CD14-positive monocyte (primary cell): ENCODE measurements at regions not wholly inside any gene's neighbourhood (a gene's known extent, or its start where the extent isn't known, plus 50 kb on each side); places are given as distances from the start of the nearest gene placed in this dataset.

ENCODE experiments used
- DNase-seq, 3 donors: peaks; one replicate each; pipeline ENCODE4 v3.0.0-alpha.2; 2011 to 2022
- H2AFZ ChIP-seq: 2 replicates; pipeline ENCODE4 v1.6.0; 2012; ENCODE audit warnings: mild to moderate bottlenecking, low read depth, low read length, inconsistent platforms; ENCODE audit not compliant: insufficient read depth, poor library complexity, severe bottlenecking
- H3K27ac ChIP-seq, 2 donors: 1 replicate in 1 of 2; 2 replicates in 1 of 2; pipeline ENCODE4 v1.5.1; 2012 to 2013; ENCODE audit warnings: low read length in 2 of 2, control low read depth in 1 of 2, inconsistent platforms in 1 of 2, low read depth in 1 of 2, mild to moderate bottlenecking in 1 of 2
- H3K27me3 ChIP-seq, 2 donors: one replicate each; pipeline versions ENCODE4 v1.6.0 to v1.6.1; 2011 to 2013; ENCODE audit warnings: low read length in 2 of 2; ENCODE audit not compliant: control insufficient read depth in 2 of 2, insufficient read depth in 2 of 2
- H3K36me3 ChIP-seq, 2 donors: replicated peaks in 1 of 2; 1 replicate in 1 of 2; 2 replicates in 1 of 2; pipeline versions ENCODE4 v1.5.1 to v1.6.1; 2012 to 2013; ENCODE audit warnings: low read length in 2 of 2, control low read depth in 1 of 2, inconsistent platforms in 1 of 2, mild to moderate bottlenecking in 1 of 2; ENCODE audit not compliant: insufficient read depth in 2 of 2, control insufficient read depth in 1 of 2
- H3K4me1 ChIP-seq, 2 donors: 1 replicate in 1 of 2; 2 replicates in 1 of 2; pipeline versions ENCODE4 v1.5.1 to v1.6.1; 2012 to 2013; ENCODE audit warnings: low read length in 2 of 2, control low read depth in 1 of 2, inconsistent platforms in 1 of 2, mild to moderate bottlenecking in 1 of 2, moderate library complexity in 1 of 2; ENCODE audit not compliant: insufficient read depth in 2 of 2, control insufficient read depth in 1 of 2
- H3K4me2 ChIP-seq: replicated peaks from 2 replicates; pipeline ENCODE3; 2012; ENCODE audit warnings: low read length, moderate library complexity, mild to moderate bottlenecking; ENCODE audit not compliant: poor library complexity, severe bottlenecking; ENCODE audit errors: extremely low read depth
- H3K4me3 ChIP-seq, 3 experiments: fragments of 200-600 bp in 1 of 3; sonication (generic) in 1 of 3; replicated peaks in 1 of 3; 1 replicate in 2 of 3; 2 replicates in 1 of 3; pipeline ENCODE4 v1.5.1; 2011 to 2013; ENCODE audit warnings: low read length in 3 of 3, mild to moderate bottlenecking in 3 of 3, control low read depth in 2 of 3, low read depth in 2 of 3, inconsistent platforms in 1 of 3, moderate library complexity in 1 of 3
- H3K79me2 ChIP-seq: 2 replicates; pipeline ENCODE4 v1.6.0; 2012; ENCODE audit warnings: mild to moderate bottlenecking, control low read depth, inconsistent platforms, low read length, moderate library complexity; ENCODE audit not compliant: insufficient read depth
- H3K9ac ChIP-seq: 2 replicates; pipeline ENCODE4 v1.6.0; 2017; ENCODE audit warnings: low read length, mild to moderate bottlenecking; ENCODE audit not compliant: insufficient read depth, poor library complexity, severe bottlenecking
- H3K9me3 ChIP-seq, 2 donors: replicated peaks in 1 of 2; 1 replicate in 1 of 2; 2 replicates in 1 of 2; pipeline versions ENCODE4 v1.5.1 to v1.6.1; 2012 to 2013; ENCODE audit warnings: low read length in 2 of 2, control low read depth in 1 of 2; ENCODE audit not compliant: control insufficient read depth in 1 of 2, insufficient read depth in 1 of 2
- H4K20me1 ChIP-seq: 2 replicates; pipeline ENCODE4 v1.6.0; 2012; ENCODE audit warnings: mild to moderate bottlenecking, low read length, control low read depth, moderate library complexity; ENCODE audit not compliant: insufficient read depth
- H3K27ac Mint-ChIP-seq, 7 donors: one replicate each; pipeline ENCODE4 v1.8.0; 2020; ENCODE audit warnings: mild to moderate bottlenecking in 7 of 7, mixed read lengths in 7 of 7, moderate library complexity in 6 of 7, inconsistent platforms in 2 of 7
- H3K27me3 Mint-ChIP-seq, 3 donors: one replicate each; pipeline ENCODE4 v1.8.0; 2021 to 2022; ENCODE audit warnings: low read depth in 3 of 3, mild to moderate bottlenecking in 3 of 3, mixed read lengths in 3 of 3, moderate library complexity in 3 of 3, inconsistent platforms in 1 of 3
- H3K36me3 Mint-ChIP-seq, 2 donors: one replicate each; pipeline ENCODE4 v1.8.0; 2020; ENCODE audit warnings: mixed read lengths in 2 of 2, inconsistent platforms in 1 of 2, mild to moderate bottlenecking in 1 of 2
- H3K4me1 Mint-ChIP-seq: one replicate; pipeline ENCODE4 v1.8.0; 2020; ENCODE audit warnings: mild to moderate bottlenecking, mixed read lengths
- H3K4me3 Mint-ChIP-seq, 2 donors: one replicate each; pipeline ENCODE4 v1.8.0; 2020; ENCODE audit warnings: mild to moderate bottlenecking in 2 of 2, mixed read lengths in 2 of 2, moderate library complexity in 1 of 2
- H3K9me3 Mint-ChIP-seq, 7 donors: one replicate each; pipeline ENCODE4 v1.8.0; 2020 to 2022; ENCODE audit warnings: mixed read lengths in 7 of 7, mild to moderate bottlenecking in 6 of 7, moderate library complexity in 6 of 7, inconsistent platforms in 2 of 7
- CTCF ChIP-seq: fragments of 200-600 bp; IDR thresholded peaks from one replicate; pipeline ENCODE4 v1.8.0; 2022; ENCODE audit warnings: antibody characterized with exemption, mild to moderate bottlenecking
- WGBS: methylation state at CpG from one replicate; pipeline ENCODE4 v1.1.5; 2013; ENCODE audit warnings: missing lambda C conversion rate; ENCODE audit not compliant: insufficient coverage; 5-methylcytosine and 5-hydroxymethylcytosine counted together
- intact Hi-C, 2 donors: fragments of 100-400 bp; cut with micrococcal nuclease; formaldehyde crosslinking; loops; one replicate each; pipeline versions ENCODE4 v1.15.0 to v1.15.1; 2023

- no peaks in the 10 kb centered on the region for H4K20me1 ChIP-seq
- no peaks in the 10 kb centered on the region for H3K4me1 Mint-ChIP-seq
- no peaks in the 10 kb centered on the region for H3K4me1 ChIP-seq
- 100% methylated on average over 3 of the region's 14 CpGs for WGBS
- intact Hi-C loops = no loop called here
- H3K4me3 Mint-ChIP-seq = no peak overlapping the region
- H2AFZ ChIP-seq = no peak overlapping the region
- H3K9ac ChIP-seq = no peak overlapping the region
- no peaks in the 10 kb centered on the region for H3K9me3 ChIP-seq
- peaks cover 69 to 91% of the 10 kb centered on the region in 2 donors for H3K36me3 ChIP-seq
- H3K4me2 ChIP-seq = no peak overlapping the region
- no peak overlapping the region for H3K27ac Mint-ChIP-seq
- DNase-seq = no peak
- peaks cover 0 to 2% (median 0%) of the 10 kb centered on the region in 3 donors for H3K27me3 Mint-ChIP-seq
- H3K79me2 ChIP-seq = no peaks in the 10 kb centered on the region
- H3K9me3 Mint-ChIP-seq = peaks cover 0 to 2% (median 0%) of the 10 kb centered on the region in 7 donors
- H3K27me3 ChIP-seq = no peaks in the 10 kb centered on the region
- H3K36me3 Mint-ChIP-seq = peaks cover 76 to 95% of the 10 kb centered on the region in 2 donors
- TF ChIP-seq CTCF = no peak
- no peak overlapping the region for H3K27ac ChIP-seq
- H3K4me3 ChIP-seq = no peak overlapping the region
These were observed 89.0 kb upstream of the SMURF2 start for GRCh38 chr17:64750891-64751677.

GRCh38 chr17:64750478-64750877 is 88.4 kb upstream of the SMURF2 start:
- WGBS = 97% methylated on average over 7 of the region's 9 CpGs
- Histone ChIP-seq H4K20me1 (no peaks in the 10 kb centered on the region), H3K4me2 (no peak overlapping the region), H3K27me3 (no peaks in the 10 kb centered on the region), H3K9ac (no peak overlapping the region), H3K36me3 (peaks cover 63 to 89% of the 10 kb centered on the region in 2 donors), H2AFZ (no peak overlapping the region), H3K27ac (no peak overlapping the region), H3K9me3 (no peaks in the 10 kb centered on the region), H3K4me3 (no peak overlapping the region), H3K4me1 (no peaks in the 10 kb centered on the region), H3K79me2 (no peaks in the 10 kb centered on the region)
- Mint-ChIP-seq H3K4me3 (no peak overlapping the region), H3K27me3 (peaks cover 0 to 2% (median 0%) of the 10 kb centered on the region in 3 donors), H3K27ac (no peak overlapping the region), H3K9me3 (peaks cover 0 to 2% (median 0%) of the 10 kb centered on the region in 7 donors), H3K36me3 (peaks cover 73 to 89% of the 10 kb centered on the region in 2 donors), H3K4me1 (no peaks in the 10 kb centered on the region)
- DNase-seq = no peak
- no peak for TF ChIP-seq CTCF
- intact Hi-C loops = no loop called here
